SK-N-MC (cell line): ENCODE measurements at regions not wholly inside any gene's neighbourhood (a gene's known extent, or its start where the extent isn't known, plus 50 kb on each side); places are given as distances from the start of the nearest gene placed in this dataset.

ENCODE experiments used
- EZH2 ChIP-seq: fragments of 200-600 bp; sonication (generic); IDR thresholded peaks from one replicate; pipeline ENCODE4 v1.6.1; 2017; ENCODE audit warnings: antibody characterized with exemption
- POLR2AphosphoS5 ChIP-seq: IDR thresholded peaks from 2 replicates; pipeline ENCODE4 v1.6.1; 2012; ENCODE audit warnings: mild to moderate bottlenecking, low read depth, low read length, borderline replicate concordance

DNA sequence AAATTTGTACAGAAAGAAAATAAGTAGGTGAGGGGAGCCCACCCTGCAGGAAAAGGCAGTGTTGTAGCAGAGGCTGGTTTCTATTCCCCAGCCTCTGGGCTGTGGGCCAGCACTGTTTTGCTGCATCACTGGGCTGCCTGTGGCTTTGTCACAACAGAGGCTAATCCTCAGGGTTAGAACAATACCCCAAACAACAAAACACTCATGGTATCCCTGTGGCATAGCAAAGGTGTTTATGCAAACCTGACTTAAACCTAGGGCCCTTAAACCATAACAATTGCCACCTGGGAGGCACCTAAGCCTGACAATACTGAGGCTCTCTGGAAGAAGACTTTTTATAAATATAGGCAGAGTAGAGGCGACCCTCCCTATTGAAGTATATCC, 314.7 kb downstream of the OLFM4 start:
- no peak for TF ChIP-seq EZH2
- TF ChIP-seq POLR2AphosphoS5, result no peak
